Thyroid gland (tissue), 4 donors: ENCODE measurements at regions not wholly inside any gene's neighbourhood (a gene's known extent, or its start where the extent isn't known, plus 50 kb on each side); places are given as distances from the start of the nearest gene placed in this dataset.

ENCODE experiments used
- CTCF ChIP-seq, 6 experiments: fragments of 200-600 bp in 3 of 6; fragments of 450-650 bp in 3 of 6; sonication (generic) in 3 of 6; IDR thresholded peaks; one replicate each; pipeline ENCODE4 v1.5.1; 2016 to 2019; ENCODE audit warnings: antibody characterized with exemption in 6 of 6, mild to moderate bottlenecking in 2 of 6, inconsistent platforms in 1 of 6, moderate library complexity in 1 of 6
- POLR2A ChIP-seq, 2 donors: fragments of 450-650 bp; IDR thresholded peaks; one replicate each; pipeline ENCODE4 v1.6.1; 2017; ENCODE audit warnings: antibody characterized with exemption in 2 of 2, mild to moderate bottlenecking in 2 of 2, moderate library complexity in 1 of 2

GRCh38 chr16:27671410-27671809 is 121.5 kb downstream of the KATNIP start:
- TF ChIP-seq CTCF (IDR thresholded peaks at IDR 0.05): no peak
- TF ChIP-seq POLR2A (IDR thresholded peaks at IDR 0.05): no peak
